SK-N-SH (cell line): ENCODE measurements at regions not wholly inside any gene's neighbourhood (a gene's known extent, or its start where the extent isn't known, plus 50 kb on each side); places are given as distances from the start of the nearest gene placed in this dataset.

ENCODE experiments used
- CTCF ChIA-PET: fragments of 300-600, 350-600 bp; formaldehyde crosslinking; extraction: SDS; loops from one replicate; lab custom pipeline; 2021; lab: Yijun Ruan, JAX
- POLR2A ChIA-PET: fragments of 350-600 bp; sonication (Branson Sonifier 250); formaldehyde crosslinking; extraction: SDS; loops from one replicate; lab custom pipeline; 2020; ENCODE audit warnings: antibody characterized with exemption, inconsistent platforms; lab: Yijun Ruan, JAX
- DNase-seq: peaks from one replicate; pipeline ENCODE4 v3.0.0; 2012
- H2AFZ ChIP-seq: fragments of 200-600 bp; sonication (generic); 2 replicates; pipeline ENCODE4 v1.8.1; 2016; ENCODE audit warnings: antibody characterized with exemption, mild to moderate bottlenecking, low read depth
- H3F3A ChIP-seq: fragments of 200-600 bp; sonication (generic); replicated peaks from 2 replicates; pipeline ENCODE3; 2016; ENCODE audit warnings: antibody characterized with exemption, mild to moderate bottlenecking; ENCODE audit not compliant: insufficient read depth
- H3K27ac ChIP-seq, 2 experiments: fragments of 200-500 bp in 1 of 2; fragments of 200-600 bp in 1 of 2; sonication (Bioruptor generic) in 1 of 2; sonication (generic), shearing (Covaris generic) in 1 of 2; 2 replicates each; pipeline versions ENCODE4 v1.5.1 to v1.6.1; 2014 to 2016; ENCODE audit warnings: low read depth in 2 of 2, inconsistent platforms in 1 of 2, low read length in 1 of 2, mild to moderate bottlenecking in 1 of 2, mixed read lengths in 1 of 2
- H3K27me3 ChIP-seq: fragments of 200-600 bp; sonication (generic), shearing (Covaris generic); 2 replicates; pipeline ENCODE4 v1.6.1; 2016; ENCODE audit warnings: mixed run types; ENCODE audit not compliant: insufficient read depth
- H3K36me3 ChIP-seq, 2 experiments: fragments of 200-500 bp in 1 of 2; fragments of 200-600 bp in 1 of 2; sonication (Bioruptor generic) in 1 of 2; sonication (generic) in 1 of 2; replicated peaks in 1 of 2; 2 replicates each; pipeline versions ENCODE3 to v1.5.1; 2014 to 2016; ENCODE audit warnings: low read length in 1 of 2, mild to moderate bottlenecking in 1 of 2; ENCODE audit not compliant: insufficient read depth in 2 of 2, control insufficient read depth in 1 of 2
- H3K4me1 ChIP-seq, 2 experiments: fragments of 200-500 bp in 1 of 2; fragments of 200-600 bp in 1 of 2; sonication (Bioruptor generic) in 1 of 2; sonication (generic), shearing (Covaris generic) in 1 of 2; 2 replicates each; pipeline versions ENCODE4 v1.5.1 to v1.6.1; 2014 to 2016; ENCODE audit warnings: low read depth in 1 of 2, low read length in 1 of 2, mixed run types in 1 of 2; ENCODE audit not compliant: insufficient read depth in 2 of 2, control insufficient read depth in 1 of 2
- H3K4me2 ChIP-seq: fragments of 200-600 bp; sonication (generic), shearing (Covaris generic); 2 replicates; pipeline ENCODE4 v1.6.1; 2017; ENCODE audit warnings: mixed run types
- H3K4me3 ChIP-seq, 2 experiments: fragments of 200-500 bp in 1 of 2; fragments of 200-600 bp in 1 of 2; sonication (Bioruptor generic) in 1 of 2; sonication (generic), shearing (Covaris generic) in 1 of 2; 2 replicates each; pipeline versions ENCODE4 v1.5.1 to v1.8.1; 2014 to 2016; ENCODE audit warnings: low read depth in 2 of 2, inconsistent platforms in 1 of 2, low read length in 1 of 2, mild to moderate bottlenecking in 1 of 2, mixed read lengths in 1 of 2, moderate library complexity in 1 of 2
- H3K79me2 ChIP-seq: fragments of 200-600 bp; sonication (generic); 2 replicates; pipeline ENCODE4 v1.8.1; 2017; ENCODE audit warnings: mild to moderate bottlenecking; ENCODE audit not compliant: insufficient read depth
- H3K9ac ChIP-seq: fragments of 200-600 bp; sonication (generic); 2 replicates; pipeline ENCODE4 v1.6.1; 2017; ENCODE audit warnings: mixed run types
- H3K9me2 ChIP-seq: fragments of 200-600 bp; sonication (generic); 2 replicates; pipeline ENCODE4 v1.6.1; 2017; ENCODE audit warnings: mixed run types
- H3K9me3 ChIP-seq: fragments of 200-600 bp; sonication (generic); 2 replicates; pipeline ENCODE4 v1.6.1; 2017; ENCODE audit warnings: mixed run types, mild to moderate bottlenecking, moderate library complexity
- H4K20me1 ChIP-seq: fragments of 200-600 bp; sonication (generic); 2 replicates; pipeline ENCODE4 v1.6.1; 2017; ENCODE audit warnings: mild to moderate bottlenecking, mixed run types; ENCODE audit not compliant: insufficient read depth
- CHD2 ChIP-seq: fragments of 150-350 bp; IDR thresholded peaks from 2 replicates; pipeline ENCODE4 v1.6.1; 2018; ENCODE audit warnings: low read length; ENCODE audit not compliant: partially characterized antibody
- ELF1 ChIP-seq: IDR thresholded peaks from 2 replicates; pipeline ENCODE4 v1.4.0; 2012
- EP300 ChIP-seq, 2 experiments: IDR thresholded peaks; 2 replicates each; pipeline versions ENCODE4 v1.4.0 to v1.6.1; 2012; ENCODE audit warnings: borderline replicate concordance in 1 of 2, low read depth in 1 of 2, low read length in 1 of 2
- EZH2phosphoT487 ChIP-seq: fragments of 200-600 bp; sonication (generic); IDR thresholded peaks from 2 replicates; pipeline ENCODE4 v1.6.1; 2017; ENCODE audit warnings: low read depth, mixed run types, mild to moderate bottlenecking, antibody characterized with exemption, moderate library complexity, borderline replicate concordance
- IRF3 ChIP-seq: fragments of 150-350 bp; IDR thresholded peaks from 2 replicates; pipeline ENCODE4 v1.6.1; 2016; ENCODE audit warnings: mild to moderate bottlenecking, low read depth, low read length
- JUND ChIP-seq: IDR thresholded peaks from 2 replicates; pipeline ENCODE4 v1.4.0; 2012
- MAX ChIP-seq: IDR thresholded peaks from 2 replicates; pipeline ENCODE4 v1.4.0; 2012; ENCODE audit warnings: low read depth
- MEF2A ChIP-seq: IDR thresholded peaks from 2 replicates; pipeline ENCODE4 v1.4.0; 2012; ENCODE audit warnings: low read depth, borderline replicate concordance
- NFIC ChIP-seq: IDR thresholded peaks from 2 replicates; pipeline ENCODE4 v1.4.0; 2012; ENCODE audit warnings: borderline replicate concordance
- PBX3 ChIP-seq: IDR thresholded peaks from 2 replicates; pipeline ENCODE4; 2012
- POLR2AphosphoS5 ChIP-seq: IDR thresholded peaks from 2 replicates; pipeline ENCODE4 v1.6.1; 2012; ENCODE audit warnings: low read depth, low read length
- RAD21 ChIP-seq: IDR thresholded peaks from 2 replicates; pipeline ENCODE4 v1.6.1; 2012; ENCODE audit warnings: mild to moderate bottlenecking, low read length
- RFX5 ChIP-seq: IDR thresholded peaks from 2 replicates; pipeline ENCODE4 v1.6.1; 2012; ENCODE audit warnings: mild to moderate bottlenecking, improper control_type of control experiment, low read length
- RXRA ChIP-seq: IDR thresholded peaks from 2 replicates; pipeline ENCODE4 v1.4.0; 2012; ENCODE audit warnings: low read depth, mild to moderate bottlenecking, borderline replicate concordance
- SIN3A ChIP-seq: IDR thresholded peaks from 2 replicates; pipeline ENCODE4 v1.6.1; 2012; ENCODE audit warnings: low read depth, mild to moderate bottlenecking, low read length, moderate library complexity, borderline replicate concordance
- TAF1 ChIP-seq: IDR thresholded peaks from 2 replicates; pipeline ENCODE4 v1.6.1; 2012; ENCODE audit warnings: low read depth, mild to moderate bottlenecking, low read length, moderate library complexity, borderline replicate concordance
- TCF12 ChIP-seq: IDR thresholded peaks from 2 replicates; pipeline ENCODE4 v1.4.0; 2012
- TEAD4 ChIP-seq: IDR thresholded peaks from 2 replicates; pipeline ENCODE4 v1.4.0; 2012; ENCODE audit warnings: mild to moderate bottlenecking, borderline replicate concordance; ENCODE audit not compliant: insufficient read depth
- USF1 ChIP-seq: IDR thresholded peaks from 2 replicates; pipeline ENCODE4 v1.4.0; 2012; ENCODE audit warnings: low read depth, borderline replicate concordance
- WGBS: methylation state at CpG from one replicate; pipeline ENCODE4 v1.1.6; 2017; ENCODE audit warnings: low lambda C conversion rate; 5-methylcytosine and 5-hydroxymethylcytosine counted together
- TF ChIP-seq, protein P1 (sequence below): fragments of 150-350 bp; IDR thresholded peaks from 2 replicates; pipeline ENCODE4 v1.6.1; 2017; ENCODE audit warnings: antibody characterized with exemption, low read length, low read depth, borderline replicate concordance
- TF ChIP-seq, protein P2 (sequence below): IDR thresholded peaks from 2 replicates; pipeline ENCODE4 v1.6.1; 2012; ENCODE audit warnings: mild to moderate bottlenecking, low read depth, low read length, moderate library complexity

GRCh38 chr12:126353604-126354003 lies 1288.4 kb downstream of the AACS start:
- Histone ChIP-seq H3K9me3 (no peaks in the 10 kb centered on the region), H3K27ac (no peak overlapping the region), H3K36me3 (no peaks in the 10 kb centered on the region), H3K79me2 (no peaks in the 10 kb centered on the region), H3K9me2 (no peaks in the 10 kb centered on the region), H3K4me2 (no peak overlapping the region), H3K4me3 (no peak overlapping the region), H3F3A (peaks cover 2% of the 10 kb centered on the region), H4K20me1 (no peaks in the 10 kb centered on the region), H2AFZ (no peak overlapping the region), H3K9ac (no peak overlapping the region), H3K4me1 (no peaks in the 10 kb centered on the region), H3K27me3 (no peaks in the 10 kb centered on the region)
- no peak for DNase-seq
- WGBS: 10% methylated on average over 1 of the region's 1 CpG
- POLR2A ChIA-PET: no interaction called here
- CTCF ChIA-PET: no interaction called here
- TF ChIP-seq NFIC (peak; percentile 64; the same call in 1 of the 2 replicates), TEAD4 (no peak)

GRCh38 chr12:126354633-126355032 lies 1289.4 kb downstream of the AACS start:
- Histone ChIP-seq H3K4me3 (no peak overlapping the region), H3K36me3 (no peaks in the 10 kb centered on the region), H3K27me3 (no peaks in the 10 kb centered on the region), H3K9ac (no peak overlapping the region), H3K4me1 (no peaks in the 10 kb centered on the region), H4K20me1 (no peaks in the 10 kb centered on the region), H3K9me3 (no peaks in the 10 kb centered on the region), H3K9me2 (no peaks in the 10 kb centered on the region), H3F3A (peaks cover 2% of the 10 kb centered on the region), H3K27ac (no peak overlapping the region), H3K4me2 (no peak overlapping the region), H3K79me2 (no peaks in the 10 kb centered on the region), H2AFZ (no peak overlapping the region)
- CTCF ChIA-PET: no interaction called here
- TF ChIP-seq JUND (no peak), TCF12 (no peak), TAF1 (no peak), MAX (no peak), EZH2phosphoT487 (no peak), ELF1 (no peak), RFX5 (no peak), IRF3 (no peak), EP300 (IDR thresholded peaks at IDR 0.05; ENCODE audit: borderline replicate concordance in 1 of 2, low read depth in 1 of 2, low read length in 1 of 2) (no peak), RAD21 (no peak), SIN3A (no peak), TEAD4 (no peak), POLR2AphosphoS5 (no peak), MEF2A (no peak), RXRA (no peak), USF1 (no peak), CHD2 (no peak), PBX3 (no peak)
- TF ChIP-seq, protein P1, sequence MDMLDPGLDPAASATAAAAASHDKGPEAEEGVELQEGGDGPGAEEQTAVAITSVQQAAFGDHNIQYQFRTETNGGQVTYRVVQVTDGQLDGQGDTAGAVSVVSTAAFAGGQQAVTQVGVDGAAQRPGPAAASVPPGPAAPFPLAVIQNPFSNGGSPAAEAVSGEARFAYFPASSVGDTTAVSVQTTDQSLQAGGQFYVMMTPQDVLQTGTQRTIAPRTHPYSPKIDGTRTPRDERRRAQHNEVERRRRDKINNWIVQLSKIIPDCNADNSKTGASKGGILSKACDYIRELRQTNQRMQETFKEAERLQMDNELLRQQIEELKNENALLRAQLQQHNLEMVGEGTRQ: no peak
- TF ChIP-seq, protein P2, sequence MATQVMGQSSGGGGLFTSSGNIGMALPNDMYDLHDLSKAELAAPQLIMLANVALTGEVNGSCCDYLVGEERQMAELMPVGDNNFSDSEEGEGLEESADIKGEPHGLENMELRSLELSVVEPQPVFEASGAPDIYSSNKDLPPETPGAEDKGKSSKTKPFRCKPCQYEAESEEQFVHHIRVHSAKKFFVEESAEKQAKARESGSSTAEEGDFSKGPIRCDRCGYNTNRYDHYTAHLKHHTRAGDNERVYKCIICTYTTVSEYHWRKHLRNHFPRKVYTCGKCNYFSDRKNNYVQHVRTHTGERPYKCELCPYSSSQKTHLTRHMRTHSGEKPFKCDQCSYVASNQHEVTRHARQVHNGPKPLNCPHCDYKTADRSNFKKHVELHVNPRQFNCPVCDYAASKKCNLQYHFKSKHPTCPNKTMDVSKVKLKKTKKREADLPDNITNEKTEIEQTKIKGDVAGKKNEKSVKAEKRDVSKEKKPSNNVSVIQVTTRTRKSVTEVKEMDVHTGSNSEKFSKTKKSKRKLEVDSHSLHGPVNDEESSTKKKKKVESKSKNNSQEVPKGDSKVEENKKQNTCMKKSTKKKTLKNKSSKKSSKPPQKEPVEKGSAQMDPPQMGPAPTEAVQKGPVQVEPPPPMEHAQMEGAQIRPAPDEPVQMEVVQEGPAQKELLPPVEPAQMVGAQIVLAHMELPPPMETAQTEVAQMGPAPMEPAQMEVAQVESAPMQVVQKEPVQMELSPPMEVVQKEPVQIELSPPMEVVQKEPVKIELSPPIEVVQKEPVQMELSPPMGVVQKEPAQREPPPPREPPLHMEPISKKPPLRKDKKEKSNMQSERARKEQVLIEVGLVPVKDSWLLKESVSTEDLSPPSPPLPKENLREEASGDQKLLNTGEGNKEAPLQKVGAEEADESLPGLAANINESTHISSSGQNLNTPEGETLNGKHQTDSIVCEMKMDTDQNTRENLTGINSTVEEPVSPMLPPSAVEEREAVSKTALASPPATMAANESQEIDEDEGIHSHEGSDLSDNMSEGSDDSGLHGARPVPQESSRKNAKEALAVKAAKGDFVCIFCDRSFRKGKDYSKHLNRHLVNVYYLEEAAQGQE: no peak
- WGBS: 35% methylated on average over 4 of the region's 4 CpGs
- POLR2A ChIA-PET: no interaction called here
- DNase-seq: no peak
